Activated CD4-positive, alpha-beta T cell treated with anti-CD3 and anti-CD28 coated beads for 36 hours (primary cell): ENCODE measurements at regions not wholly inside any gene's neighbourhood (a gene's known extent, or its start where the extent isn't known, plus 50 kb on each side); places are given as distances from the start of the nearest gene placed in this dataset.

Experiments used
- ATAC-seq: fragments of 200-7000 bp; cut with Tn5 transposase; one replicate; pipeline ENCODE4 v1.10.0; 2021; ENCODE audit warnings: mild to moderate bottlenecking, moderate library complexity
- CTCF ChIA-PET: fragments of 350-600 bp; sonication (Branson Sonifier 250); formaldehyde crosslinking; loops from one replicate; lab custom pipeline; 2021; ENCODE audit warnings: antibody characterized with exemption; lab: Charles Lee
- POLR2A ChIA-PET: fragments of 350-600 bp; sonication (Branson Sonifier 250); formaldehyde crosslinking; loops from one replicate; lab custom pipeline; 2021; ENCODE audit warnings: antibody characterized with exemption, inconsistent platforms; lab: Charles Lee
- DNase-seq: peaks from one replicate; pipeline ENCODE4 v3.0.0-alpha.2; 2020
- H3K27ac Mint-ChIP-seq: one replicate; pipeline ENCODE4 v1.8.0; 2021; ENCODE audit warnings: mixed read lengths
- H3K27me3 Mint-ChIP-seq: one replicate; pipeline ENCODE4 v1.8.0; 2021; ENCODE audit warnings: mixed read lengths
- H3K36me3 Mint-ChIP-seq: one replicate; pipeline ENCODE4 v1.8.0; 2021; ENCODE audit warnings: low read depth, mixed read lengths
- H3K4me1 Mint-ChIP-seq: one replicate; pipeline ENCODE4 v1.8.0; 2021; ENCODE audit warnings: mixed read lengths
- H3K4me3 Mint-ChIP-seq: one replicate; pipeline ENCODE4 v1.8.0; 2021; ENCODE audit warnings: mild to moderate bottlenecking, moderate library complexity, mixed read lengths
- H3K9me3 Mint-ChIP-seq: one replicate; pipeline ENCODE4 v1.8.0; 2021; ENCODE audit warnings: low read depth, mixed read lengths
- intact Hi-C, 2 experiments: fragments of 100-400 bp; cut with DNase I in 1 of 2; cut with micrococcal nuclease in 1 of 2; formaldehyde crosslinking; loops; one replicate each; pipeline versions ENCODE4 v1.14.2 to v1.15.1; 2022 to 2024; cut with DNase I, micrococcal nuclease

- DNase-seq (no peak), ATAC-seq (no peak)
- Mint-ChIP-seq H3K27me3 (no peaks in the 10 kb centered on the region), H3K36me3 (no peaks in the 10 kb centered on the region), H3K27ac (no peak overlapping the region), H3K4me3 (no peak overlapping the region), H3K4me1 (no peaks in the 10 kb centered on the region), H3K9me3 (peaks cover 2% of the 10 kb centered on the region)
- CTCF ChIA-PET = interaction anchor here (0.7 kb wide), 2 partner anchors 23 to 35 kb away, joined by 3 read pairs; no protein-coding TSS in a partner anchor
- intact Hi-C loops = no loop called here
- POLR2A ChIA-PET = no interaction called here
Measured at GRCh38 chr2:149931486-149931885, 343.9 kb upstream of the MMADHC start.

- Mint-ChIP-seq H3K27ac (no peak overlapping the region), H3K4me1 (no peaks in the 10 kb centered on the region), H3K4me3 (no peak overlapping the region), H3K9me3 (no peaks in the 10 kb centered on the region), H3K36me3 (no peaks in the 10 kb centered on the region), H3K27me3 (no peaks in the 10 kb centered on the region)
- POLR2A ChIA-PET = no interaction called here
- no peak for DNase-seq
- ATAC-seq = no peak
- CTCF ChIA-PET = no interaction called here
- intact Hi-C loops = no loop called here
Measured at GRCh38 chr2:149928011-149928410, 340.4 kb upstream of the MMADHC start.

GRCh38 chr2:149926149-149926548 lies 338.6 kb upstream of the MMADHC start:
- POLR2A ChIA-PET = no interaction called here
- no peaks in the 10 kb centered on the region for H3K36me3 Mint-ChIP-seq
- H3K27me3 Mint-ChIP-seq = no peaks in the 10 kb centered on the region
- H3K27ac Mint-ChIP-seq = no peak overlapping the region
- no peak for ATAC-seq
- H3K4me3 Mint-ChIP-seq = no peak overlapping the region
- intact Hi-C loops = no loop called here
- no peaks in the 10 kb centered on the region for H3K4me1 Mint-ChIP-seq
- peaks cover 2% of the 10 kb centered on the region for H3K9me3 Mint-ChIP-seq
- no peak for DNase-seq
- CTCF ChIA-PET = interaction anchor here (0.7 to 1.3 kb wide), 2 partner anchors 79 to 204 kb away, joined by 3 read pairs; no protein-coding TSS in a partner anchor

GRCh38 chr2:149924549-149925213 lies 337.1 kb upstream of the MMADHC start:
- ChIA-PET POLR2A (no interaction called here), CTCF (interaction anchor here (1.3 kb wide), 1 partner anchor 78 kb away, joined by 3 read pairs; no protein-coding TSS in a partner anchor)
- no peak overlapping the region for H3K27ac Mint-ChIP-seq
- H3K4me3 Mint-ChIP-seq = no peak overlapping the region
- H3K9me3 Mint-ChIP-seq = peaks cover 5% of the 10 kb centered on the region
- H3K27me3 Mint-ChIP-seq = no peaks in the 10 kb centered on the region
- no peaks in the 10 kb centered on the region for H3K4me1 Mint-ChIP-seq
- intact Hi-C loops = no loop called here
- ATAC-seq (no peak), DNase-seq (no peak)
- H3K36me3 Mint-ChIP-seq = no peaks in the 10 kb centered on the region

- Mint-ChIP-seq H3K9me3 (peaks cover 8% of the 10 kb centered on the region), H3K27ac (no peak overlapping the region), H3K4me1 (no peaks in the 10 kb centered on the region), H3K4me3 (no peak overlapping the region), H3K27me3 (no peaks in the 10 kb centered on the region), H3K36me3 (no peaks in the 10 kb centered on the region)
- DNase-seq (no peak), ATAC-seq (no peak)
- intact Hi-C loops = no loop called here
- ChIA-PET POLR2A (no interaction called here), CTCF (no interaction called here)
Measured at GRCh38 chr2:149924028-149924427, 336.5 kb upstream of the MMADHC start.

- no peak for ATAC-seq
Measured at GRCh38 chr2:149921911-149922616, 334.5 kb upstream of the MMADHC start.

GRCh38 chr2:149920389-149920788 lies 332.8 kb upstream of the MMADHC start:
- intact Hi-C loops = no loop called here
- Mint-ChIP-seq H3K9me3 (peaks cover 12% of the 10 kb centered on the region), H3K36me3 (no peaks in the 10 kb centered on the region), H3K27me3 (no peaks in the 10 kb centered on the region), H3K4me3 (no peak overlapping the region), H3K27ac (no peak overlapping the region), H3K4me1 (no peaks in the 10 kb centered on the region)
- ChIA-PET POLR2A (no interaction called here), CTCF (no interaction called here)
- DNase-seq (no peak), ATAC-seq (no peak)

More at GRCh38 chr2:149921911-149922616, 334.5 kb upstream of the MMADHC start:
- intact Hi-C loops = no loop called here
- no peak for DNase-seq
- ChIA-PET POLR2A (no interaction called here), CTCF (no interaction called here)
- no peaks in the 10 kb centered on the region for H3K27me3 Mint-ChIP-seq
- H3K9me3 Mint-ChIP-seq = peaks cover 9% of the 10 kb centered on the region
- no peak overlapping the region for H3K4me3 Mint-ChIP-seq
- no peaks in the 10 kb centered on the region for H3K4me1 Mint-ChIP-seq
- H3K36me3 Mint-ChIP-seq = no peaks in the 10 kb centered on the region
- no peak overlapping the region for H3K27ac Mint-ChIP-seq

- no peaks in the 10 kb centered on the region for H3K36me3 Mint-ChIP-seq
- ChIA-PET CTCF (no interaction called here), POLR2A (no interaction called here)
- H3K4me1 Mint-ChIP-seq = no peaks in the 10 kb centered on the region
- ATAC-seq = no peak
- no peak for DNase-seq
- no peaks in the 10 kb centered on the region for H3K27me3 Mint-ChIP-seq
- H3K27ac Mint-ChIP-seq = no peak overlapping the region
- intact Hi-C loops = no loop called here
- H3K9me3 Mint-ChIP-seq = peaks cover 11% of the 10 kb centered on the region
- H3K4me3 Mint-ChIP-seq = no peak overlapping the region
Measured at GRCh38 chr2:149915151-149915550, 327.6 kb upstream of the MMADHC start.

GRCh38 chr2:149908726-149909683 lies 321.4 kb upstream of the MMADHC start:
- Mint-ChIP-seq H3K4me3 (no peak overlapping the region), H3K36me3 (no peaks in the 10 kb centered on the region), H3K27ac (no peak overlapping the region), H3K27me3 (no peaks in the 10 kb centered on the region), H3K9me3 (no peaks in the 10 kb centered on the region), H3K4me1 (no peaks in the 10 kb centered on the region)
- intact Hi-C loops = no loop called here
- ChIA-PET POLR2A (no interaction called here), CTCF (interaction anchor here (0.9 kb wide), 1 partner anchor 23 kb away, joined by 3 read pairs; no protein-coding TSS in a partner anchor)
- no peak for DNase-seq
- ATAC-seq = no peak

- CTCF ChIA-PET = no interaction called here
- ATAC-seq (no peak), DNase-seq (no peak)
- intact Hi-C loops = no loop called here
- H3K4me1 Mint-ChIP-seq = no peaks in the 10 kb centered on the region
- no peaks in the 10 kb centered on the region for H3K36me3 Mint-ChIP-seq
- H3K27me3 Mint-ChIP-seq = no peaks in the 10 kb centered on the region
- no peak overlapping the region for H3K27ac Mint-ChIP-seq
- POLR2A ChIA-PET = no interaction called here
- H3K4me3 Mint-ChIP-seq = no peak overlapping the region
- no peaks in the 10 kb centered on the region for H3K9me3 Mint-ChIP-seq
Measured at GRCh38 chr2:149906886-149907285, 319.3 kb upstream of the MMADHC start.

GRCh38 chr2:149904352-149905175 lies 317.0 kb upstream of the MMADHC start:
- CTCF ChIA-PET = no interaction called here
- Mint-ChIP-seq H3K27ac (no peak overlapping the region), H3K4me1 (no peaks in the 10 kb centered on the region), H3K36me3 (no peaks in the 10 kb centered on the region), H3K27me3 (no peaks in the 10 kb centered on the region), H3K9me3 (peaks cover 2% of the 10 kb centered on the region), H3K4me3 (no peak overlapping the region)
- intact Hi-C loops = no loop called here
- no peak for DNase-seq
- POLR2A ChIA-PET = no interaction called here
- ATAC-seq = no peak
